GM10266 (cell line): ENCODE measurements at regions not wholly inside any gene's neighbourhood (a gene's known extent, or its start where the extent isn't known, plus 50 kb on each side); places are given as distances from the start of the nearest gene placed in this dataset.

Experiments used
- DNase-seq: peaks from one replicate; pipeline ENCODE4 v3.0.0; 2012; ENCODE audit errors: extremely low spot score
- CTCF ChIP-seq: IDR thresholded peaks from 2 replicates; pipeline ENCODE4 v1.5.1; 2012; ENCODE audit warnings: mild to moderate bottlenecking, low read depth; ENCODE audit not compliant: control insufficient read depth, insufficient read depth; ENCODE audit errors: missing control alignments

DNA sequence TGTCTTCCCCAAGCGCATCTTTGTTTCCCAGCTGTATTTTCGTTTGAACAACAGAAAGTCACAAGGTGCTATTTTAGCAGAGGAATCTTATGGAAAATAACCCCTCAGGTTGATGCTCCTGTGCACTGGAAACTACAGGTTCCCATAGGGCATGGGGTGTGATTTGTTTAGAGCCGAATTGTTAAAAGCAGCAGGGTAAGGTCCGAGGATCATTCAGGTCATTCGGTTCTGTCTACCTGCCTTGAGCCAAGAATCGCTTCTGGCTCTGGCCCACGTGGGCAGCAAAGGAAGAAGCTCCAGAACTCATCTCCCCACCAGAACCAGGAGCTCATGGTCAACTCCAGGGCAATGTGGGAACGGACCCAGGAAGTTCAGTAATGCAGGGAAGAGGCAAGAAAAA, 116.7 kb upstream of the TPM1 start:
- TF ChIP-seq CTCF, result no peak
- DNase-seq, result no peak

GRCh38 chr15:62927196-62927595, 115.4 kb upstream of the TPM1 start:
- DNase-seq, result no peak
- no peak for TF ChIP-seq CTCF

GRCh38 chr15:62927836-62928235, 114.7 kb upstream of the TPM1 start:
- TF ChIP-seq CTCF, result no peak
- no peak for DNase-seq

- no peak for TF ChIP-seq CTCF
- no peak for DNase-seq
These were observed 114.1 kb upstream of the TPM1 start for GRCh38 chr15:62928242-62928999.

GRCh38 chr15:62929000-62929357, 113.6 kb upstream of the TPM1 start:
- no peak for TF ChIP-seq CTCF
- no peak for DNase-seq

DNA sequence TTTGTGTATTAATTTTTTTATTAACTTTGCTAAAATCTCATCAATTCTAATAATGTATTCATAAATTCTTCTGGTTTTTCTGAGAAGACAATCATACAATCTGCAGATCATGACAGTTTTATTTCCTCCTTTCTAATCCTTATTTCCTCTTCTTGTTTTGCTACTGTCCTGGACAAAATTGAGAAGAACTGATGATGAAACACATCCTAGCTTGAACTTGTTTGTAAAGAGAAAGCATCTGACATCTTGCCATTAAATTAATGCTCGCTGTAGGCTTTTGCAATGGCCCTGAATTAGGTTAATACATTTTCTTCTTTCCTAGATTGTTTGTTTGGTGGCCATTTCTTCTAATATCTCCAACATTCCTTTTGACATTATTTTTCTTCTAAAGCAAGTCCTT, 110.9 kb upstream of the TPM1 start:
- DNase-seq, result no peak
- no peak for TF ChIP-seq CTCF

GRCh38 chr15:62932436-62932835, 110.1 kb upstream of the TPM1 start:
- no peak for DNase-seq
- no peak for TF ChIP-seq CTCF
